GM21576 (cell line): ENCODE measurements at regions not wholly inside any gene's neighbourhood (a gene's known extent, or its start where the extent isn't known, plus 50 kb on each side); places are given as distances from the start of the nearest gene placed in this dataset.
"Not testable (repeated sequence)": the region's sequence is repeated elsewhere in the genome, so short reads cannot be mapped to it uniquely, and the experiment has no call there.

Source experiments
- ATAC-seq: cut with Tn5 transposase; IDR thresholded peaks from one replicate; pipeline ENCODE4 v1.9.1; 2021; ENCODE audit warnings: mild to moderate bottlenecking, moderate library complexity; ENCODE audit not compliant: unreplicated experiment

DNA sequence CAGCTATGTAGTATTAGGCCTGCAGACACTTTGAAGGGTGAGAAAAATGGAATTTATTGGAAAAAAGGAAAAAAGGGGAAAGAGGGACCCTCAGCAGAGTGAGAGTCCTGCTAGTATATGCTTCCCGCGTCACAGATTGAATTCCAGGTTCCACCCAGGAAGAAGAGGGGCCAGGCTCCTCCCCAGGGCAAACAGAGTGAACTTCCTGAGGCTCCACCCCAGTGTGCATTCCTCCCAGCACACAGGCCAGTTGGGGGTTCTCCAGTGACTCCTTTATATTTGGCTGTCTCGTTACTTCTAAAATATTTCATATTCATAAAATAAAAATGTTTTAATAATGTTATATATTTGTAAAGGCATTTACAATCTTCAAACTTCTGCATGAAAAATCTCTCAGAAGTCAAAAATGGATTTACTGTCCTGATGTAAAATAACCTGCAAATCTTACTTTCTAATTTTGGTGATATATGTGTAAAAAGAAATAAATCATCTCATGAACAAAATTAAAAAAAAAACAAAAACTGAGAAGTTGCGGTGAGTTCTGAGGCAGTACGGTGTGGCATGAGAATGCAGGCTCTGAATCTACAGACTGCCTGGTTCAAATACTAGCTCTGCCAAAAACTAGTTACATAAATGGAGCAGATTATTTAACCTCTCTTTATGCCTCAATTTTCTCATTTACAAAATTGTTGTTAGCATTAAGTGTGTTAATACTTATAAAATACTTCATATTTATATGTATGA is 175.8 kb upstream of the P2RY1 start:
- ATAC-seq, result no peak

DNA sequence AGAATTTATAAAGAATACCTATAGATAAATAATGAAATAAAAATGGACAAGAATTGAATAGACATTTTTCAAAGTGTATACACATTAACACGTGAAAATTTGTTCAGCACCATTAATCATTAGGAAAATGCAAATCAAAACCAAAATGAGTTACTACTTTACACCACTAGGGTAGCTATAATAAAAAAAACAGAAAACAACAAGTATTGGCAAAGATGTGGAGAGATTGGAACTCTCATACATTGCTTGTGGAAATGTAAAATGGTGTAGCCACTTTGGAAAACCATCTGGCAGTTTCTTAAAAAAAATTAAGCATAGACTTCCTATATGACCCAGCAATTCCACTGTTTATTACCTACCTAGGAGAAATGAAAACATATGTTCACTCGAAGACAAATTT is 172.8 kb upstream of the P2RY1 start:
- no peak for ATAC-seq

- ATAC-seq, result no peak
These were observed 170.2 kb upstream of the P2RY1 start for GRCh38 chr3:152664766-152665165.

DNA sequence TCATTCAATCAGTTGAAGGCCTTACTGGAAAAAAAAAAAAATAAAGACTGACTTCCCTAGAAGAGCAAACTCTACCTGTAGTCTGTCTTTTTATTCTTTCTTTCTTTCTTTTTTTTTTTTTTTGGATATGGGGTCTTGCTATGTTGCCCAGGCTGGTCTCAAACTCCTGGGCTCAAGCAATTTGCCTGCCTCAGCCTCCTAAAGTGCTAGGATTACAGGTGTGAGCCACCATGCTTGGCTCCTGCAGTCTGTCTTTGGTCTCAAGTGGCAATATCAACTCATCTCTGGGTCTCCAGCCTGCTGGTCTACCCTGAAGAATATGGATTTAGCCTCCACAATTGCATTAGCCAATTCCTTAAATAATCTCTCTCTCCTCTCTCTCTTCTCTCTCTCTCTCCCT is 167.7 kb upstream of the P2RY1 start:
- ATAC-seq, result no peak

DNA sequence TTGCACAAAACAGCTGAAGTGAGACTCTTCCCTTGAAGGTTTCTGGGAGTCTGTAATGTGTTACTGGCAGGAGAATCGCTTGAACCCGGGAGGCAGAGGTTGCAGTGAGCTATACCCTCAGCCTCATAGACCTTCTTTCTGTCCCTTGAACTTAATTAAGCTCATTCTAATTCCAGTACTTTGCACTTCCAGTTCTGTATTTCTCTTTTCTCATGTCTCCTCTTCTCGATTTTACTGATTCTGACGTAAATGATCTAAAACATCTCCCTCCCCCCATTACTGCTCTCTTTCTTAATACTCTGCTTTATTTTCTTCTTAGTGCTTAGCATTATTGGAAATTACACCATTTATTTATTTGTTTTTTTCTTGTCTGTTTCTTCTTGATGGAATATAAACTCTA is 165.4 kb upstream of the P2RY1 start:
- ATAC-seq, result no peak

- no peak for ATAC-seq
These were observed 163.2 kb upstream of the P2RY1 start for GRCh38 chr3:152671446-152672319.

GRCh38 chr3:152672320-152672649 is 162.6 kb upstream of the P2RY1 start:
- ATAC-seq, result no peak

GRCh38 chr3:152676810-152677379 is 158.0 kb upstream of the P2RY1 start:
- no peak for ATAC-seq

DNA sequence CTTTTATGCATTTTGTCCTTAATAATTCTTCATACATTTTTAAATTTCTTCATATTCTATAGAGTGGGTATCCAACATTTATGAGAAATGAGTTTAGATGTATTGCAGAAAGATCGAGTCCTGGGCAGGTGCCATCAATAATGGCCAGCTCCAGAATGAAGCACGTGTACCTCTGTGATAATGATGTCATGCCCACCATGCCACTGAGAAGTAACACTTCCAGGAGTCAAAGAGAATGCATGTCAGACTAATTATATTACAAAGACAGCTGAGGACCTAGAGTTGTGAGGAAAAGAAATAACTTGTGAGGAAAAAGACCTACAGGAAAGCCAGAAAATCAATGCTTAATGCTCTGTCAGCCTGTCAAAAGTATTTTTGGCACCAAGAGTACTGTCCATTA is 157.4 kb upstream of the P2RY1 start:
- ATAC-seq, result no peak

GRCh38 chr3:152682477-152682876 is 152.5 kb upstream of the P2RY1 start:
- no peak for ATAC-seq

- ATAC-seq, result no peak
These were observed 151.4 kb upstream of the P2RY1 start for GRCh38 chr3:152683521-152683999.

GRCh38 chr3:152684279-152684678 is 150.7 kb upstream of the P2RY1 start:
- no peak for ATAC-seq

GRCh38 chr3:152688313-152688712 is 146.6 kb upstream of the P2RY1 start:
- ATAC-seq, result no peak

GRCh38 chr3:152692326-152692725 is 142.6 kb upstream of the P2RY1 start:
- ATAC-seq, result not testable (repeated sequence)

GRCh38 chr3:152693521-152694250 is 141.2 kb upstream of the P2RY1 start:
- ATAC-seq, result not testable (repeated sequence)

- no peak for ATAC-seq
These were observed 139.1 kb upstream of the P2RY1 start for GRCh38 chr3:152695840-152696239.

DNA sequence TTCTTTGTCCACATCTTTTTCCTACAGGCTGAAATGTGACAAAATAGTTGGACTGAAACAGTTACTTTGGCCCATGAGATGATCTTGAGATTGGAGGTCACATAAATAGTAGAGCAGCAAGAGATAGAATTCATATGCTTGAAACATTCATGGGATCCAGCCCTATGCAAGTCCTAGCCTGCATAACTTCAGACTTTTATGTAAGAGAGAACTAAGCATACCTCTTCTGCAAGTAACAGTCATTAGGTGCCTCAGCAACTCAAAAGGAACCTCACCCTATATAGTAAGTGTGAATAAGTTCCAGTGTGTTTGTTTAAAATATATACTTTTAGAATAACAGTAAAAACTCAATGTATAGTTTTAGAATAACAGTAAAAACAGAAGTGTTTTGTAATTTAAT is 138.0 kb upstream of the P2RY1 start:
- ATAC-seq, result no peak

DNA sequence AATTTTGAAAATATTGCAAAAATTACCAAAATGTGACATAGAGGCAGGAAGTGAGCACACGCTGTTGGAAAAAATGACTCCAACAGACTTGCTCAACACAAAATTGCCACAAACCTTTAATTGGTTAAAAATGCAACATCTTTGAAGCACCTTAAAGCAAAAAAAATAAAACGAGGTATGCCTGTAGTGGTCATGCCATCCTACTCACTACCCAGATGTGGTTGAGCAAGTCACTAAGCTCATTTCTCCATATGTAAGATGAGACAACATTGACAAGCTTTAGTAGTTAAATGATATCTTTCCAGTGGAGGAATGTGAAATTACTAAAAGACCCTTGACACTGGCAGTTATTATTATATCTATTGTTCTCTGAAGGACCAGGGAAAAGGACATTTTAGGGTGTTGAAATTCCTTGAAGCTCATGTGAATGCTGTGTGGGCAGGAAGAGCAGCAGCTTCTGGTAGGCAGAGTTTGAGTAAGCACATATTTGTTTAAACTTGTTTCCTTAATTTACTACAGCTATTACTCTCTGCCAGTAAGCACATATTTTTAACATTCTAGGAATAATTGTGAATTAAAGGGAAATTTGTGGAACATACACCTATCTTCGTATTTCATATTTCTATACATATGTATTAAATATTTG is 131.6 kb upstream of the P2RY1 start:
- ATAC-seq, result no peak

GRCh38 chr3:152706991-152707713 is 127.8 kb upstream of the P2RY1 start:
- peak; percentile 56 for ATAC-seq

DNA sequence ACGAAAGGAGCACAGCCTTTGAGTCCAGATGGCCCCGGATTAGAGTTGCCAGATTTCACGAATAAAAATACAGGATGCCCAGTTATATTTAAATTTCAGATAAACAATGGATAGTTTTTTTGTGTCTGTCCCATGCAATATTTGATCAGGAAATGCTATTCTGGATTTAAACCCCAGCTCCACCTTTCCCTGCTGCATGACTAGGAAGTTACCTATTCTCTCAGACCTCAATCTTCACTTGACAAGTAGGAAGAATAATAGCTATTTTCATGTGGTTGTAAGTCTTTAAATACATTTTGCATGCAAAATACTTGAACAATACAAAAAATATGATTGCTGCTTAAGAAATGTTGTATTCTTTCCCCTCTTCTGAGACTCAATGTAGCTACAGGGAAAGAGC is 125.3 kb upstream of the P2RY1 start:
- ATAC-seq, result no peak
